GM13976 (cell line): ENCODE measurements at regions not wholly inside any gene's neighbourhood (a gene's known extent, or its start where the extent isn't known, plus 50 kb on each side); places are given as distances from the start of the nearest gene placed in this dataset.
"Not testable (repeated sequence)": the region's sequence is repeated elsewhere in the genome, so short reads cannot be mapped to it uniquely, and the experiment has no call there.

ENCODE experiments used
- DNase-seq: peaks from one replicate; pipeline ENCODE4 v3.0.0; 2012; ENCODE audit warnings: low spot score
- in situ Hi-C: fragments of 300-500 bp; cut with MboI; formaldehyde crosslinking; loops from one replicate; pipeline ENCODE4 v1.12.0; 2022; ENCODE audit warnings: low sequenced_read_pairs, mixed read lengths, inconsistent platforms; ENCODE audit not compliant: unreplicated experiment
- TF ChIP-seq, protein P1 (sequence below): IDR thresholded peaks from 2 replicates; pipeline ENCODE4 v1.5.1; 2012; ENCODE audit warnings: borderline replicate concordance, mild to moderate bottlenecking; ENCODE audit not compliant: insufficient read depth; ENCODE audit errors: extremely low read depth, missing control alignments, control extremely low read depth

DNA sequence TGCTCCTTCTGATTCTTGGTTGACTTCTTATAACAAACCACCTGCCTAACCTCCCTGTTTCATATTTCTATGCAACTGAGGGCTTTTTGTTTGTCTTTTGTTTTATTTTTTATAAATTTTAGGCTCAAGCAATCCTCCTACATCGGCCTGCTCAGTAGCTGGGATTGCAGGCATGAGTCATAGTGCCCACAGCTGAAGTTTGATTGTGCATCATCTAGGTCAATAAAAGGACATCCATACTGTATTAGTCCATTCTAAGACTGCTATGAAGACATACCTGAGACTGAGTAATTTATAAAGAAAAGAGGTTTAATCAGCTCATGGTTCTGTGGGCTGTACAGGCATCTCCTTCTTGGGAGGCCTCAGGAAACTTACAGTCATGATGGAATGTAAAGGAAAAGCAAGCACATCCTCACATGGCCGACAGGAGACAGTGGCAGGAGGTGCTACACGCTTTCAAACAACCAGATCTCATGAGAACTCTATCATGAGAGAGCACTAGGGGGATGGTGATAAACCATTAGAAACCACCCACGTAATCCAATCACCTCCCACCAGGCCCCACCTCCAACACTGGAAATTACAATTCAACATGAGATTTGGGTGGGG, 285.0 kb downstream of the SIPA1L2 start:
- TF ChIP-seq, protein P1, sequence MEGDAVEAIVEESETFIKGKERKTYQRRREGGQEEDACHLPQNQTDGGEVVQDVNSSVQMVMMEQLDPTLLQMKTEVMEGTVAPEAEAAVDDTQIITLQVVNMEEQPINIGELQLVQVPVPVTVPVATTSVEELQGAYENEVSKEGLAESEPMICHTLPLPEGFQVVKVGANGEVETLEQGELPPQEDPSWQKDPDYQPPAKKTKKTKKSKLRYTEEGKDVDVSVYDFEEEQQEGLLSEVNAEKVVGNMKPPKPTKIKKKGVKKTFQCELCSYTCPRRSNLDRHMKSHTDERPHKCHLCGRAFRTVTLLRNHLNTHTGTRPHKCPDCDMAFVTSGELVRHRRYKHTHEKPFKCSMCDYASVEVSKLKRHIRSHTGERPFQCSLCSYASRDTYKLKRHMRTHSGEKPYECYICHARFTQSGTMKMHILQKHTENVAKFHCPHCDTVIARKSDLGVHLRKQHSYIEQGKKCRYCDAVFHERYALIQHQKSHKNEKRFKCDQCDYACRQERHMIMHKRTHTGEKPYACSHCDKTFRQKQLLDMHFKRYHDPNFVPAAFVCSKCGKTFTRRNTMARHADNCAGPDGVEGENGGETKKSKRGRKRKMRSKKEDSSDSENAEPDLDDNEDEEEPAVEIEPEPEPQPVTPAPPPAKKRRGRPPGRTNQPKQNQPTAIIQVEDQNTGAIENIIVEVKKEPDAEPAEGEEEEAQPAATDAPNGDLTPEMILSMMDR: no peak
- DNase-seq: no peak
- in situ Hi-C loops: loop anchor here (25.0 kb wide), 1 partner anchor 108 kb away; no protein-coding TSS in a partner anchor

DNA sequence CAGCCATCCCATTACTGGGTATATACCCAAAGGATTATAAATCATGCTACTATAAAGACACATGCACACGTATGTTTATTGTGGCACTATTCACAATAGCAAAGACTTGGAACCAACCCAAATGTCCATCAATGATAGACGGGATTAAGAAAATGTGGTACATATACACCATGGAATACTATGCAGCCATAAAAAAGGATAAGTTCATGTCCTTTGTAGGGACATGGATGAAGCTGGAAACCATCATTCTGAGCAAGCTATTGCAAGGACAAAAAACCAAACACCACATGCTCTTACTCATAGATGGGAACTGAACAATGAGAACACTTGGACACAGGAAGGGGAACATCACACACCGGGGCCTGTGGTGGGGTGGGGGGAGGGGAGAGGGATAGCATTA, 285.7 kb downstream of the SIPA1L2 start:
- in situ Hi-C loops: loop anchor here (25.0 kb wide), 1 partner anchor 107 kb away; no protein-coding TSS in a partner anchor
- DNase-seq: not testable (repeated sequence)

DNA sequence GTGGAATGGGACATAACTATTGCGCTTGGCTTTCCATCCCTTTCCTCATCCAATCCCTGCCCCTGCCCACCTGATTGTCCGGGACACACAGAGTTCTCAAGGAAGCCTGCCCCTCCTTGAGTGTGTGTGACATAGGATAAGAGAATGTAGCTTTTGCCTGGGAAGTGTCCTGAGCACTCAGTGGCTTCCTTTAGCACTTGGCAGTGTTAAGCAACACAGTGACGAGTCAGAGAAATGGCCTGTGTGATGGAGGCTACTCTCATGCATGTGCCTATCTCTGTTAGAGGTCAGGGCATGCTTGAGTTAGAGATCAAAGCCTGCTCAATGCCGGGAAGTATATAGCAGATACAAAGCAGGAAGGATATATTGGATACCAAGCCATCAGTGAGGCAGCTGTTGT, 289.5 kb downstream of the SIPA1L2 start:
- in situ Hi-C loops: loop anchor here (25.0 kb wide), 1 partner anchor 103 kb away; no protein-coding TSS in a partner anchor
- DNase-seq: no peak
- TF ChIP-seq, protein P1: no peak

DNA sequence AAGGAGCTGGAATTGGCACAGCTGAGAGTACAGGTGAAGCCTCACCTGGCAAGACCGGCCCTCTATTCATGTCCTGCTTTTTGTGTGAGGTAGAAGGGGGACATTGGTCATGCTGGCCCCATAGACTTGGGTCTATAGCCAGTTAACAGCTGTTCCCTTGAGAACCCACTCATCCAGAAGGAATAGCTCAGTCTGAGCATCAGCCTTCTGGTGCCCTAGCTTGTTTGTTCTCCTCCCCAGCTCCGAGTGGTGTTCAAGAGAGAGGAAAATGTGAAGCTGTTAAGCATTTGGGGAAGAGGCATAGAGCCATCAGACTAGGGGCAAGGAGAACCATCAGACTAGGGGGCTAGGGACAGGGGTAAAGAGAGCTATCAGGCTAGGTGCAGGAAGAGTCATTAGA, 290.9 kb downstream of the SIPA1L2 start:
- in situ Hi-C loops: loop anchor here (25.0 kb wide), 1 partner anchor 102 kb away; no protein-coding TSS in a partner anchor
- DNase-seq: no peak
- TF ChIP-seq, protein P1: no peak

DNA sequence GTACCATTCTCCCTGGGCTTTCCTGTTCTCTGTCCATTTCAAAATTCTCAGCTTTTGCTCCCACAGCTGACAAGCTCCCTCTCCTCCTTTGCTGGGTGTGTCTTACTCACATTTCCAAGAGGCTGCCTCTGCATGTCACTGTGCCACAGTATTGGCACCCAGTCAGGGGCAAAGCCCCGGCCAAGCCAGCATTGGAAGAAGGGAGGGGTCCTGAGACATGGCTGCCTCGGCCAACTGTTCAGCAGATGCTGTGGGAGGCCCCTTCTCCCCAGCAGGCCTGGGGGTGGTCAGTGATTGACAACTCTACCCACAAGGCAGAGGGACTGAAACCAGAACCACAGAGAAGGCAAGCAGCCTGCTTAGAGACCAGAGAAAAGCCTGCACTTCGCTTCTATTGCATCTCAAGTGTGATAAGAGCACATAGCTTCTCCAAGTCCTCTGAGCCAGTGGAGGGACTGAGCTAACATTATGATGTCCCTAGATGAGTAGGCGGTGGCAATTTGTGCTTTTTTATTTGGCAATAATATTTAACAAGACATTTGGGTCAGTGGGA, 294.1 kb downstream of the SIPA1L2 start:
- in situ Hi-C loops: loop anchor here (25.0 kb wide), 1 partner anchor 99 kb away; no protein-coding TSS in a partner anchor
- TF ChIP-seq, protein P1: no peak
- no peak for DNase-seq

DNA sequence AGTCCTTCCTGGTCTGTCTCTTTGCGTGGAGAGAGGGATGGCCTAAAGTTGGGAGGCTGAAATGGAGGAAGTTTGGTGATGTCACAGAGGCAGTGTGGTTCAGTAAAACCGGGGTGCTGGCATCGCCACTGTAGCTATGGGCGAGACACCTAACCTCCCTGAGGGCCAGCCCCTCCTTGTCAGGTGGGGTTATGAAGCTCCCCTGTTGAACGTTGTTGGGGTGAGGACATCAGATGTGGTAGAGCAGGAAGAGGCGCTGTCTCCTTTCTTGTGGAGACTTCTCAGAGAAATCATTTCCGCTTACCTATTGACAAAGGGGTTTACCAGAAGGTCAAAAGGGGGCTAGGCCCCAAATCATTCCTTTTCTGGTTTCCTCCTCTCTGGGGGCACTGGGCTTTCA, 294.7 kb downstream of the SIPA1L2 start:
- TF ChIP-seq, protein P1: no peak
- in situ Hi-C loops: loop anchor here (25.0 kb wide), 1 partner anchor 98 kb away; no protein-coding TSS in a partner anchor
- no peak for DNase-seq

DNA sequence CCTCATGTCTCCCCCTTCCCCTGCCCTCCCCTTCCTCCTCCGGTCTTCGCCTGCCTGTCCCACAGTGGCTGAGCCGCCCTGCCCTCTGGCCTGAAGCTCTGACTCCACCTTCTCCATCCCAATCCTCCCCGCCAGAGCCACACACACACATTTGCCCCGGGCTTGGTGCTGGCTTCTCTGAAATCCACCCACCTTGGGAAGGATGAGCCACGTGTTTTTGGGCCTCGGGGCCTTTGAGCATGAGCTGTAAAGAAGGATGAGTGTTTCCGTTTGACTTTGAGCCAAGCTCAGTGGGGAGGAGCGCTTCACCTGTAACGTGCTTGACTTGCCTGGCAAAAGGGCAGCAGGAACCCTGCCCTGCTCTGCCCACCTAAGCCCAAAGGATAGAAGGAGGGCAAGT, 295.1 kb downstream of the SIPA1L2 start:
- in situ Hi-C loops: loop anchor here (25.0 kb wide), 1 partner anchor 98 kb away; no protein-coding TSS in a partner anchor
- TF ChIP-seq, protein P1: no peak
- DNase-seq: no peak
